Astrocyte (in vitro differentiated cells and primary cell): ENCODE measurements at regions not wholly inside any gene's neighbourhood (a gene's known extent, or its start where the extent isn't known, plus 50 kb on each side); places are given as distances from the start of the nearest gene placed in this dataset.

Source experiments
- DNase-seq: peaks from one replicate; pipeline ENCODE4 v3.0.0-alpha.2; 2010; ENCODE audit warnings: low read depth
- FAIRE-seq: peaks from 2 replicates; lab custom pipeline; 2011; peaks lifted over from hg19 to GRCh38; lab: Jason Lieb, UNC
- H2AFZ ChIP-seq: 2 replicates; pipeline ENCODE4 v1.6.0; 2012; ENCODE audit warnings: low read depth, low read length, inconsistent platforms
- H3K27ac ChIP-seq: 2 replicates; pipeline ENCODE4 v1.5.1; 2011; ENCODE audit warnings: low read depth, low read length, inconsistent platforms
- H3K27me3 ChIP-seq: 2 replicates; pipeline ENCODE4 v1.6.0; 2011; ENCODE audit warnings: low read length, inconsistent platforms; ENCODE audit not compliant: insufficient read depth
- H3K36me3 ChIP-seq: 2 replicates; pipeline ENCODE4 v1.5.1; 2011; ENCODE audit warnings: low read length, inconsistent platforms; ENCODE audit not compliant: insufficient read depth
- H3K4me1 ChIP-seq: 2 replicates; pipeline ENCODE4 v1.5.1; 2011; ENCODE audit warnings: low read length, inconsistent platforms; ENCODE audit not compliant: insufficient read depth
- H3K4me2 ChIP-seq: 2 replicates; pipeline ENCODE4 v1.6.0; 2012; ENCODE audit warnings: low read length, inconsistent platforms
- H3K4me3 ChIP-seq: 2 replicates; pipeline ENCODE4 v1.5.1; 2011; ENCODE audit warnings: low read depth, mild to moderate bottlenecking, low read length, inconsistent platforms; ENCODE audit not compliant: insufficient read depth
- H3K79me2 ChIP-seq: 2 replicates; pipeline ENCODE4 v1.6.0; 2012; ENCODE audit warnings: mild to moderate bottlenecking, low read length, inconsistent platforms; ENCODE audit not compliant: insufficient read depth
- H3K9ac ChIP-seq: 2 replicates; pipeline ENCODE4 v1.6.0; 2012; ENCODE audit warnings: mild to moderate bottlenecking, low read length, inconsistent platforms
- H3K9me3 ChIP-seq: 2 replicates; pipeline ENCODE4 v1.5.1; 2012; ENCODE audit warnings: low read depth, mild to moderate bottlenecking, low read length, inconsistent platforms; ENCODE audit not compliant: insufficient read depth
- H4K20me1 ChIP-seq: 2 replicates; pipeline ENCODE4 v1.6.0; 2012; ENCODE audit warnings: low read length, inconsistent platforms; ENCODE audit not compliant: insufficient read depth
- H3K27ac Mint-ChIP-seq: one replicate; pipeline ENCODE4 v1.8.0; 2021; ENCODE audit warnings: mild to moderate bottlenecking, mixed read lengths; ENCODE audit not compliant: unreplicated experiment
- H3K27me3 Mint-ChIP-seq: one replicate; pipeline ENCODE4 v1.8.0; 2021; ENCODE audit warnings: low read depth, mixed read lengths; ENCODE audit not compliant: unreplicated experiment
- H3K36me3 Mint-ChIP-seq: one replicate; pipeline ENCODE4 v1.8.0; 2021; ENCODE audit warnings: low read depth, mixed read lengths; ENCODE audit not compliant: unreplicated experiment
- H3K4me1 Mint-ChIP-seq: one replicate; pipeline ENCODE4 v1.8.0; 2021; ENCODE audit warnings: low read depth, mixed read lengths; ENCODE audit not compliant: unreplicated experiment
- H3K4me3 Mint-ChIP-seq: one replicate; pipeline ENCODE4 v1.8.0; 2021; ENCODE audit warnings: mild to moderate bottlenecking, moderate library complexity, mixed read lengths; ENCODE audit not compliant: unreplicated experiment
- H3K9me3 Mint-ChIP-seq: one replicate; pipeline ENCODE4 v1.8.0; 2021; ENCODE audit warnings: mild to moderate bottlenecking, mixed read lengths; ENCODE audit not compliant: unreplicated experiment
- CTCF ChIP-seq: IDR thresholded peaks from 2 replicates; pipeline ENCODE4 v1.5.1; 2011; ENCODE audit warnings: low read depth, mild to moderate bottlenecking, inconsistent platforms, low read length, moderate library complexity; ENCODE audit not compliant: insufficient read depth
- EZH2 ChIP-seq: IDR thresholded peaks from 2 replicates; pipeline ENCODE4 v1.6.1; 2012; ENCODE audit warnings: mild to moderate bottlenecking, low read length, inconsistent platforms; ENCODE audit not compliant: insufficient read depth

DNA sequence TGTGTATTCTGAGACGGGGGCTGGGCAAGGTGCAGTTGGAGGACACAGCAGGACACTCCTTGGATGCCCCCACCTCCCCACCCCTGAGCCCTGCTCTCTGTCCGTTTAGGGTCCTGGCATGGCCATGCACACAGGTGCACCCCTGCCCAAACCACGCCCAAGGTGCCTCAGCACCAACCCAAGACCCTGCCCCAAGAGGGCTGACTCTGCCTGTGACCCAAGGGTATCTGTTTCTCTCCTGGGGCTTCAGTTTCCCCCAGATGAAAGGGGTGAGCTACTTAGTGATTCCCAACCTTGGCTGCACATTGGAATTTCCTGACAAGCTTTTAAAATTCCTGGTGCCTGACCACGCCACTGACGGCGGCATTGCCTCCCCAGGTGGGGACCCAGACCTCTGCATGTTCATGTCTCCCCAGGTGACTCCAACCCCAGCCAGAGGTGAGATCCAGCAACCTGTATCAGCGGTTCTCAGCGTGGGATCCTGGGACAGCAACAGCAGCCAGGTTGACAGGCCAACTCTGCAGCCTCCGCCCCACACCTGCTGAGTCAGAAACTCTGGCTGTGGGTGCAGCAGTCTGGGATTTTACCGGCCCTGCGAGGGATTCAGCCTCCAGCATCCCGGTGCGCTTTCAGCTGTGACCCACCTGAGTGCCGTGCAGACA lies 483.4 kb downstream of the NPHP4 start:
- Mint-ChIP-seq H3K27ac (no peak overlapping the region), H3K4me1 (no peaks in the 10 kb centered on the region), H3K4me3 (no peak overlapping the region), H3K9me3 (peaks cover 1% of the 10 kb centered on the region), H3K27me3 (peaks cover 65% of the 10 kb centered on the region), H3K36me3 (no peaks in the 10 kb centered on the region)
- no peaks in the 10 kb centered on the region for H3K36me3 ChIP-seq
- no peaks in the 10 kb centered on the region for H4K20me1 ChIP-seq
- no peaks in the 10 kb centered on the region for H3K79me2 ChIP-seq
- H2AFZ ChIP-seq: no peak overlapping the region
- TF ChIP-seq EZH2 (no peak), CTCF (no peak)
- DNase-seq (no peak), FAIRE-seq (no peak)
- H3K27me3 ChIP-seq: no peaks in the 10 kb centered on the region
- H3K9me3 ChIP-seq: no peaks in the 10 kb centered on the region
- H3K4me2 ChIP-seq: no peak overlapping the region
- H3K4me3 ChIP-seq: no peak overlapping the region
- H3K27ac ChIP-seq: no peak overlapping the region
- no peaks in the 10 kb centered on the region for H3K4me1 ChIP-seq
- H3K9ac ChIP-seq: no peak overlapping the region

GRCh38 chr1:5507340-5507739 lies 484.9 kb downstream of the NPHP4 start:
- no peaks in the 10 kb centered on the region for H4K20me1 ChIP-seq
- H3K4me2 ChIP-seq: no peak overlapping the region
- Mint-ChIP-seq H3K27ac (no peak overlapping the region), H3K9me3 (peaks cover 1% of the 10 kb centered on the region), H3K4me1 (no peaks in the 10 kb centered on the region), H3K36me3 (no peaks in the 10 kb centered on the region), H3K27me3 (peaks cover 68% of the 10 kb centered on the region), H3K4me3 (no peak overlapping the region)
- H3K9me3 ChIP-seq: no peaks in the 10 kb centered on the region
- H3K9ac ChIP-seq: no peak overlapping the region
- TF ChIP-seq CTCF: no peak
- TF ChIP-seq EZH2: no peak
- H3K27me3 ChIP-seq: no peaks in the 10 kb centered on the region
- no peak overlapping the region for H3K27ac ChIP-seq
- no peaks in the 10 kb centered on the region for H3K79me2 ChIP-seq
- H3K4me3 ChIP-seq: no peak overlapping the region
- no peaks in the 10 kb centered on the region for H3K4me1 ChIP-seq
- H3K36me3 ChIP-seq: no peaks in the 10 kb centered on the region
- DNase-seq (no peak), FAIRE-seq (no peak)
- H2AFZ ChIP-seq: no peak overlapping the region

- Mint-ChIP-seq H3K27me3 (peaks cover 70% of the 10 kb centered on the region), H3K4me1 (no peaks in the 10 kb centered on the region), H3K4me3 (no peak overlapping the region), H3K9me3 (peaks cover 1% of the 10 kb centered on the region), H3K27ac (no peak overlapping the region), H3K36me3 (no peaks in the 10 kb centered on the region)
- Histone ChIP-seq H3K9me3 (no peaks in the 10 kb centered on the region), H2AFZ (no peak overlapping the region), H3K36me3 (no peaks in the 10 kb centered on the region), H3K4me3 (no peak overlapping the region), H4K20me1 (no peaks in the 10 kb centered on the region), H3K27me3 (no peaks in the 10 kb centered on the region), H3K27ac (no peak overlapping the region), H3K79me2 (no peaks in the 10 kb centered on the region), H3K9ac (no peak overlapping the region), H3K4me1 (no peaks in the 10 kb centered on the region), H3K4me2 (no peak overlapping the region)
- FAIRE-seq (no peak), DNase-seq (no peak)
- no peak for TF ChIP-seq CTCF
Observed at GRCh38 chr1:5506634-5507033, 485.6 kb downstream of the NPHP4 start.
